HG03060 (cell line): ENCODE measurements at regions not wholly inside any gene's neighbourhood (a gene's known extent, or its start where the extent isn't known, plus 50 kb on each side); places are given as distances from the start of the nearest gene placed in this dataset.

Source experiments
- ATAC-seq: cut with Tn5 transposase; IDR thresholded peaks from one replicate; pipeline ENCODE4 v1.9.1; 2021; ENCODE audit warnings: low read depth, moderate number of reproducible peaks; ENCODE audit not compliant: unreplicated experiment

GRCh38 chr2:33900610-33901009 lies 301.5 kb upstream of the FAM98A start:
- no peak for ATAC-seq

GRCh38 chr2:33897741-33898140 lies 298.6 kb upstream of the FAM98A start:
- ATAC-seq: no peak

GRCh38 chr2:33893824-33894223 lies 294.7 kb upstream of the FAM98A start:
- ATAC-seq: no peak

DNA sequence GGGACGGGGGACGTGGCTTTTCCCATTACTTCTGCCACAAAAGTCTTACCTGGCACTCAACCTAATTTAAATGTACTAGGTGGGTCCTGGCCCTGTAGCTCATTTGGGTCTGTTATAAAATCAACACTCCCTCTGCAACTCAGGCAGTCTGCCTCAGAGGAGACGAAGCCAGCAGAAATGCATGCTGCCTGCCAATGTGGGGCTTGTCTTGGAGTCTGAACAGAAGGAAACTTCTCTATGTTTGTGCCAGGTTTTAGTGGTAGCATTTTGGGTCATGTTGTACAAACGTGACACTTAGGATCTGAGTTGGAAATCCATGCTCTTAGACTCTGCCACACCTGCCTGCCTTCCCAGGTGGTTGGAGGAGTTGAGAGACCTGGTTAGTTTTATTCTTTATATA lies 292.5 kb upstream of the FAM98A start:
- no peak for ATAC-seq

- ATAC-seq: no peak
Observed at GRCh38 chr2:33890686-33891085, 291.6 kb upstream of the FAM98A start.

- ATAC-seq: no peak
Observed at GRCh38 chr2:33877348-33878016, 278.4 kb upstream of the FAM98A start.

DNA sequence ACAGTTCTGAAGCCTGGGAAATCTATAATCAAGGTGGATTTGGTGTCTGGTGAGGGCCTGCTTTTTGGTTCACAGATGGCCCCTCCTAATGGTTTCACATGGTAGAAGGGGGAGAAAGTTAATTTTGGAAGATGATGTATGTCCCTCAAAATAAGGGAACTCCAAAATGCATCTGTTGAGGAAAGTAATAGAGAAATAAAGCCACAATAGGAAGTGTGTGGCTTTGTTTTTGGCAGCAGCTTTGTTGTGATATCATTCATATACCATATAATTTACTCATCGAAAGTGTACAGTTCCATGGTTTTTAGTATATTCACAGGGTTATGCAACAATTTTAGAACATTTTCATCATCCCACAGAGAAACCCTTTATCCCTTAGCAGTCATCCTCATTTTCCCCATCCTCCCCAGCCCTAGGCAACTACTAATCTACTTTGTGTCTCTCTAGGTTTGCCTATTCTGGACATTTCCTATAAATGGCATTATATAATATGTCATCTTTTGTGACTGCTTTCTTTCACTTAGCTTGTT lies 274.0 kb upstream of the FAM98A start:
- no peak for ATAC-seq

DNA sequence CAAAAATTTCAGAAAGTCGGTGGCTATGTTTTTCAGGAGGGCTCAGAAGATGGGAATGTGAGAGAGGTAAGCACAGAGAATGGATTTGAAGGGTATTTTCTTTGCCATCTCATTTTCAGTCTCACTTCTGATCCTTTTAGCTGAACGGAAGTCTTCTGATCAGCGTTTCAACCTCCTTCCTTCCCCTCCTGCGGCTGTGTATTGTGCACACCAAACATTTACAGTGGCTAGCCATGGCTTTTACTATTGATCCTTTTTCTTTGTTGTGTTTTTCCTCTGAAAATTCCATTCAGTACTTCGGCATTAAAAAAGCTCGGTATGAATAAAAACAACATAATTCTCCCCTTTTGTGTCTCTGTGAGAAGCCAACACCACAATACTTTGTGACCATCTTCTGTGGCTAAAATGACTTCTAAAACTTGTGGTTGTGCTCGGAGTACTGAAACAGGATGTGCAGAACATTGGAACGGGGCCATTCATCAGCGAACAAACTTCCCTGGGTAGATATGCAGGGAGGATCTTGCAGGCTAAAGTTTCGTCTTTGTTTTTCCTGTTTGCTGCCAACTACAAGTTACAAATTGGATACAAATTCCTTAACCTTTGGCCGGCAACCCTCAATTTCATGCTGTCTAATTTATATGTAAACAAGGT lies 260.8 kb upstream of the FAM98A start:
- ATAC-seq: no peak

DNA sequence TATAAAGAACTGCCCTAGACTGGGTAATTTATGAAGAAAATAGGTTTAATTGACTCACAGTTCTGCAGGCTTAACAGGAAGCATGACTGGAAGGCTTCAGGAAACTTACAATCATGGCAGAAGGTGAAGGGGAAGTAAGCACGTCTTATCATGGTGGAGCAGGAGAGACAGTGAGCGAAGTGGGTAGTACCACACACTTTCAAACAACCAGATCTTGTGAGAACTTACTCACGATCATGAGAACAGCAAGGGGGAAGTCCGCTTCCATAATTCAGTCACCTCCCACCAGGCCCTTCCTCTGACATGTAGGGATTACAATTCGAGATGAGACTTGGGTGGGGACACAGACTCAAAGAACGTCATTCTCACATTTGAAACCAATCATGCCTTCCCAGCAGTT lies 260.1 kb upstream of the FAM98A start:
- ATAC-seq: no peak

DNA sequence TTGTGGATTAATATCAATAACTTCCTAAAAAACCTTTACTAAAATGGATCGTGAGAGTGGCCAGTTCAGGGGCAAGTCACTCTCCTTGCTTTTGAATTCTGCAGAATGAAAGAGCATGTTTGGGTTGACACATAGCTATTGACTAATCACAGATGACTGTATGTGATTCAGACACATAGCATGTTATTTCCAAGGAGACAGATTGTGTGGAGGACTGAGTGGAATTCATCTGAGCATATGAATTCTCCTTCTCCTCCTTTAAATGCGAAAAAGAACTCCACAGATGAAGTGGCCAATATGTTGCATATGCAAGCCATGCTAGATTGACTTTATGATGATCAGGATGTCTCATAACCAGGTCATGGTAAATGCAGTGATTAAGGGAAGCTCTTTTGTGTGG lies 249.4 kb upstream of the FAM98A start:
- ATAC-seq: no peak

DNA sequence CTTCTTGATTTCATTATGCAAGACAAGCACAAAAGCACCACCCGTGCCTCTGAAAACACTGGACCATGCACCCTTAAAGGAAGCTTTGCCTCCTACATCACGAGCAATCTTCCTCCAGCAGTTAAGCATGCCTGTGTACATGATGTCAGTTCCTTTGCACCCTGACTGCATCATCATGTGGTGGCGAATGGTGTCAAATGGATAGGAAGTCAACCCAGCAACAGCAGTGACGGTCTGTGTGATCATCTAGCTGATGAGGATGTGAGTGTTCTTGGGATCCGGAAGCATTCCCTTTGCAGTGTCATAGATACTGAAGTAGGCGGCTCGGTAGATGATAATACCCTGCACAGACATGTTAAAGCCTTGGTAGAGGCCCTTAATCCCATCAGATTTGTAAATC lies 240.7 kb upstream of the FAM98A start:
- ATAC-seq: no peak

- ATAC-seq: no peak
Observed at GRCh38 chr2:33836628-33837027, 237.5 kb upstream of the FAM98A start.

- no peak for ATAC-seq
Observed at GRCh38 chr2:33835911-33836310, 236.8 kb upstream of the FAM98A start.

GRCh38 chr2:33822964-33823363 lies 223.9 kb upstream of the FAM98A start:
- ATAC-seq: no peak

GRCh38 chr2:33812707-33813106 lies 213.6 kb upstream of the FAM98A start:
- no peak for ATAC-seq

DNA sequence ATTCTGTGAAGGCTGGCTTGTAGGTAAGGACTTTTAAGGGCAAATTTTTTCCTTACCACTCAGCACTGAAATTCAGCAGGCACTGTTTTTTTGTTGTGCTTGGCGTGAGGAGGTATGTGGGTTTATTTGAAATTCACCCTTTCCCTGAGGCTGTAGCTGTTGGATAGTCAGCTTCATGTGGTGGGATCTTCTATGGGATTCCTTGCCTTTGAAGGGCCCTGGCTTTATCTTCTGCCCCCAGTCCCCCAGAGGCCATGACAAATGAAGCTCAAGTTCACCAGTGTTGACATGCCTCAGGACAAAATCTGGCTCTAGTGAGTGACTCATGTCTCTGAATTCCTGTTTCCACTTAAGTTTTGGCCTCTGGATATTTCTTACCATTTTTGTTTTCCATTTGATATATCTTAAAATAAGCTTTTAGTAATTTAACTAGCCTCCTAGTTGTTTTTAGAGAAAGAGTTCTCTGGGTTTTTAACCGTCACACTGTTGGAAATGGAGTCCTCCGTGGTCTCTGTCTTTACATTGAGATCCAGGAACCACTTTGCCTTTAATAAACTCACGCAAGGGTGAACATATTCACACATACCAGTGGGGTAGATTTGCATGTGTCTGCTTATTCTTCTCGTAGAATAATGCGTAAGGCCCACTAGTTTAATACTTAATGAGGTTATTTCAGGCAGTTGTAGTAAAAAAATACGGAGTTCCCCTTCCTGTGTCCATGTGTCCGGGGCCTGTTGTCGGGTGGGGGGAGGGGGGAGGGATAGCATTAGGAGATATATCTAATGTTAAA lies 211.1 kb upstream of the FAM98A start:
- ATAC-seq: no peak

DNA sequence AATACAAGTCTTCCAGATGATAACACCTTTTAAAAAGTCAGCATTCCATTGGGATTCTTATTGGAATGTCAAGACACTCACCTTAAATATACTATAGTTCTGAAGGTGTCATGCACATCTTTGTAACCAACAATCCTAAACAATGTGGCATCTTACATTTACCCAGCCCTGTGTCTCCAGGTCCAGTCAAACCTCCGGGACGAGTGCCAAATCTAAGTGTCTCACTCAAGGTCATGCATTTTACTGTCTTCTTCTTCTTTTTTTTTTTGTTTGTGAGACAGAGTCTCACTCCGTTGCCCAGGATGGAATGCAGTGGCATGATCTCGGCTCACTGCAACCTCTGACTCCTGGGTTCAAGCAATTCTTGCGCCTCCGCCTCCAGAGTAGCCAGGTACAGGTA lies 206.9 kb upstream of the FAM98A start:
- no peak for ATAC-seq

- ATAC-seq: no peak
Observed at GRCh38 chr2:33804155-33804554, 205.1 kb upstream of the FAM98A start.

- ATAC-seq: no peak
Observed at GRCh38 chr2:33796511-33796910, 197.4 kb upstream of the FAM98A start.

DNA sequence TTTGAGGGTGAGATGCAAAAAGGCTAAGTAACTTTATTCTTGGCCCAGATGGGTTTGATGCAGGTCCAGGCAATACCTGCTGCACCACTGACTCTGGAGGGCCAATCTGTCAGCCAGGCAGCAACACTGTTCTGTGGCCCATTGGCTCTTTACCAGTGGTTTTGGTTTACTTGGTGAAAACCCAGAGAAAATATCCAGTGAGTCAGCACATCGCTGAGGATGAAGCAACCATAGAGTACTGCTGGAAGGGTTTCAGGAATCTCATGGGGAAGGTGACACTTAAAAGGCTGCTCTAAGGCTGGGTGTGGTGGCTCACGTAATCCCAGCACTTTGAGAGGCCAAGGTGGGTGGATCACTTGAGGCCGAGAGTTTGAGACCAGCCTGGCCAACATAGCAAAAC lies 192.5 kb upstream of the FAM98A start:
- no peak for ATAC-seq

- no peak for ATAC-seq
Observed at GRCh38 chr2:33788044-33788443, 188.9 kb upstream of the FAM98A start.
